ENCODE measurements at regions not wholly inside any gene's neighbourhood (a gene's known extent, or its start where the extent isn't known, plus 50 kb on each side); places are given as distances from the start of the nearest gene placed in this dataset.
A peak's percentile ranks its signal among the peaks of the same experiment; 100 is the strongest.

DNA sequence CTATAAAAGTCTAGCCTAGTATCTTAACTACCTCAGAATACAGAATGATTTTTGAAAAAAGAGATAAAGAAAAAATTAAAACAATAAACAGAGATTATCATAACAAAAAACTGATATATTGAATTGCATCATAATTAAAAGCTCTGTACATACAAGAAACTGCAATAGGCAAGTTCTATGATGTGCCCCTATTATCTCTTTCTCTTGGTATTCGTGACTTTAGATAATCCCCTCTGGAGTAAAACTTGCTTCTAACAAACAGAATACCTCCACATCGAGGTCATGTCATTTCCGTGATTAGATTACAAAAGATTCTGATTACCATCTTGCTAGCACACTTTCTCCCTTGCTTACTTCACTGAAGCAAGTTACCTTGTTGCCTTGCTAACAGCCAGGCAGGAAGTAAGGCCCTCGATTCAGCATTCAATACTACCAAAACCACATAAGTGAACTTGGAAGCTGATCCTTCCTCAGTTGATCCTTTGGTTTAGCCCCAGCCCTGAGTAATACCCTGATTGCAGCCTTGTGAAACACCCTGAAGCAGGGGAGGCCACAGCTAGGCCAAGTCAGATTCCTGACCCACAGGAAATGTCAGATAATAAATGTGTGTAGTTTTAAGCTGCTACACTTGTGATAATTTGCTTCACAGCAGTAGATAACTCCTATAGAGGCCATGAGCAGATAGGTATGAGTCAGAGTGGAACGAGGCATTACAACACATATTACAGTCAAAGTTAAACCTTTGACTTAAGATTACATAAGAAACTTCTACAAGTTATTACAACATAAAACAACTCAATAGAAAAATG, 53.7 kb upstream of the TMX4 start:
- DNase-seq: no peak

DNA sequence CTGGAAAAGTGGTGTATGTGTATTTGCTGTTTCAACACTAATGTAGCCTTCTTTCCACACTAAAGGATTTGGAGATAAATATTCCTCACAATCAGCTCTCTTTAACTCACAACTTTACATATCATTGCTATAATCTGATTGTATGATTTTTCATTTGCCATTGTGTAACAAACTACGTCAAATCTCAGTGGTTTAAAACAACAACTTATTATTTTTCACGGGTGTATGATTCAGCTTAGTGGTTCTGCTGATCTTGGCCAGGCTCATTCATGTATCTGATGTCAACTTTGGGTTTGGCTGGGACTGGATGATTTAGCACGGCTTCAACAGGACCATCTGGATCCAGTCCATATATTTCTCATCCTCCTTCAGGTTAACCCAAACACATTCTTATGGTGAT, 55.4 kb upstream of the TMX4 start:
- no peak for DNase-seq

GRCh38 chr20:8076306-8077136, 55.5 kb upstream of the PLCB1 start:
- DNase-seq: no peak

GRCh38 chr20:8077137-8077466, 55.0 kb upstream of the PLCB1 start:
- DNase-seq: peak; percentile 32

GRCh38 chr20:8078528-8078914, 53.5 kb upstream of the PLCB1 start:
- no peak for DNase-seq

DNA sequence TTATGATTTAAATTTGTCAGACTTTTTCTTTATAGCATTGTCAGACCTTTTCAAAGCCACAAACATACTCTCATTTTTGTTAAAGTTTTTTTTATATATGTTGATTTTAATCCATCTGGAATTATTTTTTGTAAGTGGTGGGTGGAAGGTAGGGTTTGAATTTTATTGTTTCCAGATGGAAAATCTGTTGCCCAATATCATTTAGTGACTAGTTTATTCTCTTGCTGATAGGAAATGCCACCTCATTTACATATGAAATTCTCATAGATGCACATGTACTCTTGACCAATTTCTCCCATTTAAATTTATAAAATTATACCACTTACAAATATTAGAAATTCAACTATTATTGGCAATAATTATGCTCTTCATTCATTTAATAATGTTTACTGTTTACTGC, 52.1 kb upstream of the PLCB1 start:
- no peak for DNase-seq

GRCh38 chr20:8082025-8082424, 50.0 kb upstream of the PLCB1 start:
- no peak for DNase-seq
